Gastroesophageal sphincter (tissue), 4 donors: ENCODE measurements at regions not wholly inside any gene's neighbourhood (a gene's known extent, or its start where the extent isn't known, plus 50 kb on each side); places are given as distances from the start of the nearest gene placed in this dataset.

Experiments used
- ATAC-seq: fragments of 150-250 bp; one replicate; pipeline ENCODE4 v1.9.1; 2016; ENCODE audit warnings: mild to moderate bottlenecking, moderate library complexity
- H3K27ac ChIP-seq, 4 donors: fragments of 200-600 bp; sonication (generic) in 3 of 4; 1 replicate in 3 of 4; 2 replicates in 1 of 4; pipeline ENCODE4 v1.5.1; 2016 to 2019
- H3K27me3 ChIP-seq: fragments of 200-600 bp; sonication (generic); one replicate; pipeline ENCODE4 v1.5.1; 2019
- H3K36me3 ChIP-seq, 2 donors: fragments of 200-600 bp; sonication (generic); one replicate each; pipeline ENCODE4 v1.5.1; 2019; ENCODE audit warnings: control low read depth in 1 of 2
- H3K4me1 ChIP-seq, 3 donors: fragments of 200-600 bp; sonication (generic); 1 replicate in 2 of 3; 2 replicates in 1 of 3; pipeline ENCODE4 v1.5.1; 2016 to 2019; ENCODE audit warnings: control low read depth in 2 of 3
- H3K4me3 ChIP-seq, 2 donors: fragments of 200-600 bp; sonication (generic); one replicate each; pipeline ENCODE4 v1.5.1; 2019; ENCODE audit warnings: mild to moderate bottlenecking in 1 of 2, moderate library complexity in 1 of 2
- H3K9me3 ChIP-seq, 3 donors: fragments of 200-600 bp; sonication (generic); one replicate each; pipeline ENCODE4 v1.5.1; 2017 to 2019; ENCODE audit warnings: control low read depth in 2 of 3
- EP300 ChIP-seq: sonication (generic); formaldehyde crosslinking; IDR thresholded peaks from one replicate; pipeline ENCODE4 v1.6.1; 2017; ENCODE audit warnings: antibody characterized with exemption, mild to moderate bottlenecking
- POLR2A ChIP-seq, 2 donors: fragments of 450-650 bp; IDR thresholded peaks; one replicate each; pipeline ENCODE4 v1.6.1; 2017; ENCODE audit warnings: antibody characterized with exemption in 2 of 2, mild to moderate bottlenecking in 2 of 2, moderate library complexity in 1 of 2
- POLR2AphosphoS5 ChIP-seq: sonication (generic); formaldehyde crosslinking; IDR thresholded peaks from one replicate; pipeline ENCODE4 v1.6.1; 2017; ENCODE audit warnings: antibody characterized with exemption
- WGBS, 2 donors: methylation state at CpG; one replicate each; pipeline ENCODE4 v1.1.5; 2018; ENCODE audit warnings: low coverage in 1 of 2; 5-methylcytosine and 5-hydroxymethylcytosine counted together
- TF ChIP-seq, protein P1 (sequence below), 4 experiments: fragments of 200-600 bp in 2 of 4; fragments of 450-650 bp in 2 of 4; sonication (generic) in 1 of 4; IDR thresholded peaks; one replicate each; pipeline ENCODE4 v1.5.1; 2017 to 2019; ENCODE audit warnings: antibody characterized with exemption in 4 of 4, mild to moderate bottlenecking in 2 of 4, moderate library complexity in 2 of 4

DNA sequence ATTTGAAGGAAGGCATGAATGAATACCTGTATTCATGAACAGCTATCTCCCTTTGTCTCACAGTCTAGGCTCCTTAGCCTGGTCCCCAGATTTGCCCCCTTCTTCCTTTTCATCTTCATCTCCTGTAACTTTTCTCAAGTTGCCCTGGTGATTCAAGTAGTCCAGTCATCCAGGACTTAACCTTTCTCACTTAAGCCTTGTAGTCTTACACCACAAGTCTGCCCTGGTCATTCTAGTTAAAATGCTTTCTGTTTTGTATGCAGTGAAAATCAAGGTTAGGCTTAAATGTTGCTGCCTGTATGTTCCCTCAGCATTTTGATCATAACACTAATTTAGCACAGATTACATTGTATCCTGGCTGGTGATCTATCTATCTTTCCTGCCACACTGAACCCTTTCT is 58.5 kb upstream of the SLC7A11 start:
- H3K4me1 ChIP-seq: no peaks in the 10 kb centered on the region
- no peaks in the 10 kb centered on the region for H3K27me3 ChIP-seq
- no peaks in the 10 kb centered on the region for H3K36me3 ChIP-seq
- TF ChIP-seq POLR2A (IDR thresholded peaks at IDR 0.05) (no peak), POLR2AphosphoS5 (no peak), EP300 (no peak)
- TF ChIP-seq, protein P1, sequence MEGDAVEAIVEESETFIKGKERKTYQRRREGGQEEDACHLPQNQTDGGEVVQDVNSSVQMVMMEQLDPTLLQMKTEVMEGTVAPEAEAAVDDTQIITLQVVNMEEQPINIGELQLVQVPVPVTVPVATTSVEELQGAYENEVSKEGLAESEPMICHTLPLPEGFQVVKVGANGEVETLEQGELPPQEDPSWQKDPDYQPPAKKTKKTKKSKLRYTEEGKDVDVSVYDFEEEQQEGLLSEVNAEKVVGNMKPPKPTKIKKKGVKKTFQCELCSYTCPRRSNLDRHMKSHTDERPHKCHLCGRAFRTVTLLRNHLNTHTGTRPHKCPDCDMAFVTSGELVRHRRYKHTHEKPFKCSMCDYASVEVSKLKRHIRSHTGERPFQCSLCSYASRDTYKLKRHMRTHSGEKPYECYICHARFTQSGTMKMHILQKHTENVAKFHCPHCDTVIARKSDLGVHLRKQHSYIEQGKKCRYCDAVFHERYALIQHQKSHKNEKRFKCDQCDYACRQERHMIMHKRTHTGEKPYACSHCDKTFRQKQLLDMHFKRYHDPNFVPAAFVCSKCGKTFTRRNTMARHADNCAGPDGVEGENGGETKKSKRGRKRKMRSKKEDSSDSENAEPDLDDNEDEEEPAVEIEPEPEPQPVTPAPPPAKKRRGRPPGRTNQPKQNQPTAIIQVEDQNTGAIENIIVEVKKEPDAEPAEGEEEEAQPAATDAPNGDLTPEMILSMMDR (IDR thresholded peaks at IDR 0.05): no peak
- H3K9me3 ChIP-seq: no peaks in the 10 kb centered on the region
- H3K27ac ChIP-seq: no peak overlapping the region
- ATAC-seq: no peak
- no peak overlapping the region for H3K4me3 ChIP-seq

DNA sequence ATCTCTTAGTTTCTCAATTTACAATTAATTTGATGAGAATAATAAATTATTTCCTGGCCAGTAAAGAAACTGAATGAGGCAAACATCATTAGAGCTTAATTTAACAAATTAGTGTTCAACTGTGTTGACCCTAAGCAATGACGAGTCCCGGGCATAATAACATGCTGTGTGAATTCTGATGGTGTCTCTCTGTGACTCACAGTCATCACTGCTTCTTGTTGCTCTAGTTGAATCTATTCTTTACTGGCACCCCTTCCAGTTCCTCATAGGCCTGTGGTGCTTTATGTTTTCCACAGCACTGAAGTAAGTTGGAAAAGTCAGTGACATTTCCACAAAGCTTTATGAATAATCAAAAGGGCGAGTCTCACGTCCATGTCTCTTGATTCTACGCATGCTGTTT is 57.7 kb upstream of the SLC7A11 start:
- H3K4me1 ChIP-seq: no peaks in the 10 kb centered on the region
- H3K9me3 ChIP-seq: no peaks in the 10 kb centered on the region
- no peaks in the 10 kb centered on the region for H3K36me3 ChIP-seq
- H3K27ac ChIP-seq: no peak overlapping the region
- no peak overlapping the region for H3K4me3 ChIP-seq
- ATAC-seq: no peak
- H3K27me3 ChIP-seq: no peaks in the 10 kb centered on the region
- 89 to 94% methylated on average over 5 of the region's 5 CpGs for WGBS, 2 donors
- TF ChIP-seq, protein P1 (IDR thresholded peaks at IDR 0.05): no peak
- TF ChIP-seq POLR2A (IDR thresholded peaks at IDR 0.05): no peak
- TF ChIP-seq EP300: no peak
- TF ChIP-seq POLR2AphosphoS5: no peak

DNA sequence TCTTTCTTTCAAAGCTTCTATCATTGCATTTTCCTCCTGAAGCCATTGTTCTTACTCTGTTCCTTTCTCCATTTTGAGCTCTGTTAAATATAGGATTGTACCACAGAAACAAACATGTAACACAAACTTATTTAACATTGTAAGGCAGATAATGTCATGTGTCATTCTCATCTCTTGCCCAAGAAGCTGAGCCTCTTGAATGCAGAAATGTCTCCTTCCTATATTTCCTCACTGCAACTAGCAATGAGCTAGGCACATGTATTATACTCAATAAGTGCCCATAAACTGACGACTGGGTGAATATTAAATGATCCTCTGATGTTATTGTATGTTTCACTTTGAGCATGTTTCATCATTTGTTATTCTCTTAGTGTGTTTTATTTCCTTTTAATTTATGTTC is 56.7 kb upstream of the SLC7A11 start:
- H3K4me1 ChIP-seq: no peaks in the 10 kb centered on the region
- no peak for ATAC-seq
- no peaks in the 10 kb centered on the region for H3K27me3 ChIP-seq
- H3K27ac ChIP-seq: no peak overlapping the region
- TF ChIP-seq POLR2AphosphoS5 (no peak), POLR2A (IDR thresholded peaks at IDR 0.05) (no peak), EP300 (no peak)
- TF ChIP-seq, protein P1 (IDR thresholded peaks at IDR 0.05): no peak
- H3K4me3 ChIP-seq: no peak overlapping the region
- H3K9me3 ChIP-seq: no peaks in the 10 kb centered on the region
- 100% methylated on average over 1 of the region's 1 CpG for WGBS, 2 donors
- no peaks in the 10 kb centered on the region for H3K36me3 ChIP-seq

DNA sequence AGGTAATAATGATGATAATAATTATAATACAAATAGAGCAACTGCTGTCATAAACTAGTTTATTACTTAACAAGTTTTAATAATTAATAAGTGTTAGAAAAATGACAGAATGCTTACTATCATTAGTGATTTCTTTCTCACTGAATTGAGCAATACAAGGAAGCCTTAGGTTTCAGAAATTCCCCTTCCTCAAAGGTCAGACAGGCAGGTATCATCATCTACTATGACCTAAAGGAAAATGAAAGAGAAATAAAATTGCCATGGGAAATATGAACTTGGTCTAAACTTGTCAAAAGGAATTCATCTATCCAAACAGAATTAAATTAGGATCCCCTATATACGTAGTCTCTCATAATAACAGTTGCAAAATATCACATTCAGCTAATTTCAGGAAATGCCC is 56.3 kb upstream of the SLC7A11 start:
- Histone ChIP-seq H3K27ac (no peak overlapping the region), H3K4me1 (no peaks in the 10 kb centered on the region), H3K27me3 (no peaks in the 10 kb centered on the region), H3K36me3 (no peaks in the 10 kb centered on the region), H3K4me3 (no peak overlapping the region), H3K9me3 (no peaks in the 10 kb centered on the region)
- 71 to 90% methylated on average over 1 of the region's 1 CpG for WGBS, 2 donors
- ATAC-seq: no peak
- TF ChIP-seq, protein P1 (IDR thresholded peaks at IDR 0.05): no peak
- no peak for TF ChIP-seq EP300

DNA sequence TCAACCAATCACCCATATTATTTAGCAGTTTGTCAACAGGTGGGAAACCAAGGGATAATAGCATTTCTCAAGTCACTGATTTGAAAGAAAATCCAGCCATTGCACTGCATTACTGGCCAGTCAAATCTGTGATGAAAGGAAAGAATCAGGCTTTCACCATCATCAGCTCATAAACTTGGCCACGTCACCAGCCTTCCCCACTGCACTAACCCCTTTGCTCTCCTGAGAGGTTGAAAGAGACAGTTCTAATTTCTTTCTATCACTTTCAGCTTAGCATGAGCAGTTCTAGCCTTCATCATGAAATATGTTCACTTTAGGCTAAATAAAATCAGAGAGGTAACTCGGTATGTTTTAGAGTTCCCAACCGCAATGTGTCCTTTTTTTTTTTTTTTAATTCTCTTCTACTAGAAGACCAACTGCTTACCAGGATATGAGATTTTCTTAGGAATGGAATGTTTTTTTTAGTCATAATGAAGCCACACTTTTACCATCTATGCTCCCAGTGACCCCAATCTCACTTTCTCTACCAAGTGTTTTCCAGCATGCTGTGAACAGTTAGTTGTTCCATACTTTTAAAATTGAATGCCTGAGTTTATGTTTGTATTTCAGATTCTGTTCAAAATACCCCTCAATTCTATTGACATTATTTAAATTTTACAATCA is 55.7 kb upstream of the SLC7A11 start:
- WGBS, 2 donors: 74% methylated on average over 3 of the region's 3 CpGs
- no peaks in the 10 kb centered on the region for H3K4me1 ChIP-seq
- H3K27me3 ChIP-seq: no peaks in the 10 kb centered on the region
- H3K9me3 ChIP-seq: no peaks in the 10 kb centered on the region
- H3K36me3 ChIP-seq: no peaks in the 10 kb centered on the region
- TF ChIP-seq POLR2A (IDR thresholded peaks at IDR 0.05) (no peak), EP300 (no peak)
- TF ChIP-seq, protein P1 (IDR thresholded peaks at IDR 0.05): no peak
- ATAC-seq: no peak
- no peak overlapping the region for H3K27ac ChIP-seq
- H3K4me3 ChIP-seq: no peak overlapping the region
